ENCODE measurements at regions not wholly inside any gene's neighbourhood (a gene's known extent, or its start where the extent isn't known, plus 50 kb on each side); places are given as distances from the start of the nearest gene placed in this dataset.

DNA sequence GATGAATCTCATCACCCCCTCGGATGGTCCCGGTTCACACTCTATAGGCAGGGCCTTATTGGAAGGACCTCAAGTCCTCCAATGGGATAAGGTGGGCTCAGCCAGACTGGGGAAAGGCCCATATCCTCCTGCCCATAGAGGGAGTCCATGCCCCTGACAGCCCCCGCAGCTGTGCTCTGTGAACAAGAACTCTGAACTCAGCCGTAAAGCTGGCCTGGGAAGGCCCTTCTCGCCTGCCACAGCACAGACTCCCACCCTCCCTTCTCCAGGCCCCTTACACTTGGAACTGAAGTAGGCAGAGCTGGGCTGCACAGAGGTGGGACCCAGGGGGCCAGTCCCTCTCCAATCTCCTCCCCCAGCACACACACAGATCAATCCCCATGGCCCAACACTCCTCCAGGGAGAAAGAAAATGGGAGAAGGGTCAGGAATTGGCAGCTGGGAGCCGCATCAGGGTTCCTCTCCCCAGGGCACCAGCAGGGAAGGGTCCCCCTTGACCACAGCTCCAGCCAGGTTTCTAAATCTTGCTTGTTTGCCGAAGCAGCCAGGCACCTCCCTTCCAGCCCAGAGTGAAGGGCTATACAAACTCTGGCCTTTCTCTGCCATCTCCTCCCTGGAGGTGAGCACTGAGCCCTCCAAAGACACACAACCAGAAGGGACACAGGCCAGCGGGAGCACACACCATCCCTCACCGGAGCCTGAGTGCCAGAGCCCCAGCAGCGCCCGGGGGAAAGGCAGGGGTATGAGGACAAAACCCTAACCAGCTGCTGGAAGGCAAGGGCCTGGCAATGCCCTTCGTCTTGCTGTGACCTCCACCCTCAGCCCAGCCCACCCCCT is 454.1 kb downstream of the SOX9 start:
- TF ChIP-seq, protein P1, sequence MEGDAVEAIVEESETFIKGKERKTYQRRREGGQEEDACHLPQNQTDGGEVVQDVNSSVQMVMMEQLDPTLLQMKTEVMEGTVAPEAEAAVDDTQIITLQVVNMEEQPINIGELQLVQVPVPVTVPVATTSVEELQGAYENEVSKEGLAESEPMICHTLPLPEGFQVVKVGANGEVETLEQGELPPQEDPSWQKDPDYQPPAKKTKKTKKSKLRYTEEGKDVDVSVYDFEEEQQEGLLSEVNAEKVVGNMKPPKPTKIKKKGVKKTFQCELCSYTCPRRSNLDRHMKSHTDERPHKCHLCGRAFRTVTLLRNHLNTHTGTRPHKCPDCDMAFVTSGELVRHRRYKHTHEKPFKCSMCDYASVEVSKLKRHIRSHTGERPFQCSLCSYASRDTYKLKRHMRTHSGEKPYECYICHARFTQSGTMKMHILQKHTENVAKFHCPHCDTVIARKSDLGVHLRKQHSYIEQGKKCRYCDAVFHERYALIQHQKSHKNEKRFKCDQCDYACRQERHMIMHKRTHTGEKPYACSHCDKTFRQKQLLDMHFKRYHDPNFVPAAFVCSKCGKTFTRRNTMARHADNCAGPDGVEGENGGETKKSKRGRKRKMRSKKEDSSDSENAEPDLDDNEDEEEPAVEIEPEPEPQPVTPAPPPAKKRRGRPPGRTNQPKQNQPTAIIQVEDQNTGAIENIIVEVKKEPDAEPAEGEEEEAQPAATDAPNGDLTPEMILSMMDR (IDR thresholded peaks at IDR 0.05), result no peak
- no peak for ATAC-seq
- intact Hi-C loops (cut with DNase I), result no loop called here
- no peaks in the 10 kb centered on the region for H3K36me3 ChIP-seq
- DNase-seq, result no peak
- H3K27me3 ChIP-seq (ENCODE audit: low read depth), result no peaks in the 10 kb centered on the region
- no peaks in the 10 kb centered on the region for H3K9me3 ChIP-seq
- no peak overlapping the region for H3K4me3 ChIP-seq
- no peaks in the 10 kb centered on the region for H3K4me1 ChIP-seq
- H3K27ac ChIP-seq, result no peak overlapping the region

DNA sequence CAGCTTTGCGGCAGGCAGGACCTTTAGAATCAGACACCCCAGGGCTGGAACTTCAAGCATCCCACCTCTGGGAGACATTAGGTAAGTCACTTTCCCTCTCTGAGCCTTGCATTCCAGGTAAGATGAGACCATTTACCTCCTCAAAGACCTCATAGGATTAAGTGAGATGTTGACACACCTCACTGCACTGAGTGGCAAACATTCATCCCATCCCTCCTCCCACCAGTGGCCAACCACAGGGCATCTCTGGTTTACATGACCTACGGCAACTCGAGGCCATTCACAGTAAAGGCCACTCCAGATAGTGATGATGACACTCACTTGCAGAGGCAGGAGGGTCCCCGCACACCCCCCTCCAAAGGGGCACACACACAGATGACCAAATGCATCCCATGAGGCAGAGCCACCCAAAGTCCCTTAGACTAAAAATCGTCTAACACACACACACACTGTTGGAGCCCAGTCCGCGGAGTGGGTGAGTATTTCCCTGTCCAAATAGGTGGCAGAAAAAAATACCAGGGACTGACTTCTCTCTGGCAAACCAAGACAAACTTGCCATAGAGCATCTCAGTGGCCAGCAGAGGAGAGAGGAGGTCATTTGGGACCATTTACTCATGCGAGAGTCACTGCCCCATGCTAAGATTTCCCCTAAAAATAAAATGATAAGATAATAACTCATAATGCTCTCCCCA is 454.9 kb downstream of the SOX9 start:
- H3K27ac ChIP-seq, result no peak overlapping the region
- TF ChIP-seq, protein P1 (IDR thresholded peaks at IDR 0.05), result no peak
- DNase-seq, result no peak
- intact Hi-C loops (cut with DNase I), result no loop called here
- no peak for ATAC-seq
- no peaks in the 10 kb centered on the region for H3K9me3 ChIP-seq
- H3K27me3 ChIP-seq (ENCODE audit: low read depth), result no peaks in the 10 kb centered on the region
- H3K4me1 ChIP-seq, result no peaks in the 10 kb centered on the region
- no peak overlapping the region for H3K4me3 ChIP-seq
- no peaks in the 10 kb centered on the region for H3K36me3 ChIP-seq

DNA sequence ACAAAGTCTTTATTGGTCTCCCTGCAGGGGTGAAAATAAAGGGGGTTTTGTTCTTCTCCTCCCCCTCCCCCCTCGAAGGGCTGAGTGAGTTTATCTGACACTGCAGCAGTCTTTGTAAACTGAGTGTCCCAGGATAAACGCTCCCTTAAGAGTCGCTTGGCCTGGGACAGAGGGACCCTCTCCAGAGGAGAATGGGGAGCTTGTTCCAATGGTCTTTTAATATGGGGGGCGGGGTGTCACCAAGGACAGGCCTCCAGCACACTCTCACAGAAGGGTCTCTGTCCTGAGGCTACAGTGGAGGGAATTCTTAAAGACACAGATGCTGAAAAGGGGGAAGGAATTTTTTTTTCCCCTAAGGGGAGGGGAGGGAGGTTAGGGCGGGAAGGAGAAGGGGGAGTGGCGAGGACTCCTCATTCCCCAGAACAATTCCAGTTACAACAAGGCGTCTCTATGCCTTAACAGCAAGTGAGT is 455.5 kb downstream of the SOX9 start:
- no peak for ATAC-seq

DNA sequence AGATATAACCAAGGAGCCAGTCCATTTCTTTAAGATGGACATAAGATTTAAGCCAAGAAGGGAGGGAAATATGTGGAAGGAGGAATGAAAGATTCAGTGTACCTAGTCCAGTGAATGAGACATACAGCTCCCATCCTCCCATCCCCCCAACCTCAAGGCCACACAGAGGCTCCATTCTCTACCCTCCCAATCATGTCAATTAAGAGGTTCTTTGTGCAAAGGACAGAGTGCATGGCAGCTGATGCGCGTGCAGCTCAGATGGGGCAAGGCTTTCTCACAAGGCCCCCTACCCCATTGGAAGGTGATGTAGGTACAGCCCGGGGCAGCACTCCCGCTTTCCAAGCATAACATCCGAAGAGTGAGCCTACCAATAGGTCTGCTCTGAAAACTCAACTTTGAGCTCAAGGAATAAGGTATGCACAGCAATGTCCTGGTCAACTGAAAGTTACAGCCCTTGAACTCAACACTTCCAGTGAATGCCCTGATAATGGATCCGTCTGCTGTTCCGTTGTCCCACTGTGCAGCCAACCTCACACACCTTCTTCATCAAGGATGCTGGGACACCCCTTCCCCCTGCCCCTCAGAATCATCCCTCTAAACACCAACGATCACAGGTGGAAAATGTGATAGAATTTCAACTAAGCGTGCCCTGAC is 458.1 kb downstream of the SOX9 start:
- H3K27ac ChIP-seq, result no peak overlapping the region
- no peaks in the 10 kb centered on the region for H3K27me3 ChIP-seq (ENCODE audit: low read depth)
- TF ChIP-seq, protein P1 (IDR thresholded peaks at IDR 0.05), result no peak
- ATAC-seq (no peak), DNase-seq (no peak)
- no peak overlapping the region for H3K4me3 ChIP-seq
- intact Hi-C loops (cut with DNase I), result no loop called here
- no peaks in the 10 kb centered on the region for H3K9me3 ChIP-seq
- no peaks in the 10 kb centered on the region for H3K4me1 ChIP-seq
- no peaks in the 10 kb centered on the region for H3K36me3 ChIP-seq

More for the DNA sequence above, 455.5 kb downstream of the SOX9 start:
- Histone ChIP-seq H3K9me3 (no peaks in the 10 kb centered on the region), H3K4me3 (no peak overlapping the region), H3K27ac (no peak overlapping the region), H3K36me3 (no peaks in the 10 kb centered on the region), H3K27me3 (ENCODE audit: low read depth) (no peaks in the 10 kb centered on the region), H3K4me1 (no peaks in the 10 kb centered on the region)
- TF ChIP-seq, protein P1 (IDR thresholded peaks at IDR 0.05), result no peak
- intact Hi-C loops (cut with DNase I), result no loop called here
- no peak for DNase-seq

DNA sequence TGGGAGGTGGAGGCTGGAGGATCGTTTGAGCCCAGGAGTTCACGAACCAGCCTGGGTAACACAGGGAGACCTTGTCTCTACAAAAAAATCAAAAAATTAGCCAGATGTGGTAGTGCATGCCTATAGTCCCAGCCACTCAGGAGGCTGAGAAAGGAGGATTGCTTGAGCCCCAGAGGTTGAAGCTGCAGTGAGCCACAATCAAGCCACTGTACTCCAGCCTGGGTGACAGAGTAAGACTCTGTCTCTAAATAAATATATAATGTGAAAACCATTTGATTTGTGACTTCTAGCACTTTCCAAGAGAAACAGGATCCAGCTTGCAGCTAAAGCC is 459.1 kb downstream of the SOX9 start:
- no peak for ATAC-seq
- intact Hi-C loops (cut with DNase I), result no loop called here
- Histone ChIP-seq H3K36me3 (no peaks in the 10 kb centered on the region), H3K27ac (no peak overlapping the region), H3K27me3 (ENCODE audit: low read depth) (no peaks in the 10 kb centered on the region), H3K9me3 (no peaks in the 10 kb centered on the region), H3K4me3 (no peak overlapping the region), H3K4me1 (no peaks in the 10 kb centered on the region)
- DNase-seq, result no peak
- TF ChIP-seq, protein P1 (IDR thresholded peaks at IDR 0.05), result no peak
